NT2/D1 (cell line): ENCODE measurements at regions not wholly inside any gene's neighbourhood (a gene's known extent, or its start where the extent isn't known, plus 50 kb on each side); places are given as distances from the start of the nearest gene placed in this dataset.

Source experiments
- SUZ12 ChIP-seq: IDR thresholded peaks from 2 replicates; pipeline ENCODE4 v1.6.1; 2011; ENCODE audit not compliant: insufficient read length, insufficient read depth; ENCODE audit errors: extremely low read depth
- ZNF274 ChIP-seq: IDR thresholded peaks from 2 replicates; pipeline ENCODE4 v1.6.1; 2011; ENCODE audit warnings: mild to moderate bottlenecking, low read depth, low read length

- TF ChIP-seq SUZ12 (no peak), ZNF274 (no peak)
Observed at GRCh38 chr18:4541588-4541987, 86.5 kb upstream of the DLGAP1 start.
